WI38 (cell line): ENCODE measurements at regions not wholly inside any gene's neighbourhood (a gene's known extent, or its start where the extent isn't known, plus 50 kb on each side); places are given as distances from the start of the nearest gene placed in this dataset.

ENCODE experiments used
- H3K4me3 ChIP-seq: 2 replicates; pipeline ENCODE4 v1.5.1; 2011; ENCODE audit warnings: low read depth, mild to moderate bottlenecking, control low read depth, low read length
- CTCF ChIP-seq: IDR thresholded peaks from 2 replicates; pipeline ENCODE4 v1.5.1; 2012; ENCODE audit warnings: low read depth, mild to moderate bottlenecking, control low read depth, low read length

- no peak for TF ChIP-seq CTCF
- no peak overlapping the region for H3K4me3 ChIP-seq
Observed at GRCh38 chr22:27196606-27197005, 539.2 kb downstream of the MIAT start.

- H3K4me3 ChIP-seq, result no peak overlapping the region
- no peak for TF ChIP-seq CTCF
Observed at GRCh38 chr22:27197052-27197451, 539.7 kb downstream of the MIAT start.

GRCh38 chr22:27197618-27198017 lies 540.2 kb downstream of the MIAT start:
- no peak for TF ChIP-seq CTCF
- no peak overlapping the region for H3K4me3 ChIP-seq

GRCh38 chr22:27198518-27199035 lies 541.2 kb downstream of the MIAT start:
- no peak overlapping the region for H3K4me3 ChIP-seq
- no peak for TF ChIP-seq CTCF

- no peak overlapping the region for H3K4me3 ChIP-seq
- no peak for TF ChIP-seq CTCF
Observed at GRCh38 chr22:27199354-27199753, 542.0 kb downstream of the MIAT start.

GRCh38 chr22:27201276-27201675 lies 543.9 kb downstream of the MIAT start:
- TF ChIP-seq CTCF, result no peak
- no peak overlapping the region for H3K4me3 ChIP-seq

- H3K4me3 ChIP-seq, result no peak overlapping the region
- TF ChIP-seq CTCF, result no peak
Observed at GRCh38 chr22:27201741-27202140, 544.4 kb downstream of the MIAT start.
